GM19467 (cell line): ENCODE measurements at regions not wholly inside any gene's neighbourhood (a gene's known extent, or its start where the extent isn't known, plus 50 kb on each side); places are given as distances from the start of the nearest gene placed in this dataset.

Experiments used
- ATAC-seq: cut with Tn5 transposase; IDR thresholded peaks from one replicate; pipeline ENCODE4 v1.9.1; 2021; ENCODE audit warnings: mild to moderate bottlenecking, moderate library complexity; ENCODE audit not compliant: unreplicated experiment

- no peak for ATAC-seq
These were observed 597.1 kb upstream of the PRMT6 start for GRCh38 chr1:106459418-106459817.

- no peak for ATAC-seq
These were observed 590.8 kb upstream of the PRMT6 start for GRCh38 chr1:106465666-106466065.

- no peak for ATAC-seq
These were observed 575.8 kb upstream of the PRMT6 start for GRCh38 chr1:106480629-106481028.

GRCh38 chr1:106492880-106493279, 563.6 kb upstream of the PRMT6 start:
- no peak for ATAC-seq

- ATAC-seq = no peak
These were observed 561.8 kb upstream of the PRMT6 start for GRCh38 chr1:106494646-106495045.

GRCh38 chr1:106498238-106498637, 558.2 kb upstream of the PRMT6 start:
- ATAC-seq = no peak

GRCh38 chr1:106502659-106503058, 553.8 kb upstream of the PRMT6 start:
- no peak for ATAC-seq

- ATAC-seq = no peak
These were observed 541.1 kb upstream of the PRMT6 start for GRCh38 chr1:106515375-106515774.

- no peak for ATAC-seq
These were observed 539.2 kb upstream of the PRMT6 start for GRCh38 chr1:106517224-106517623.

- no peak for ATAC-seq
These were observed 533.0 kb upstream of the PRMT6 start for GRCh38 chr1:106523497-106523896.

- no peak for ATAC-seq
These were observed 531.8 kb upstream of the PRMT6 start for GRCh38 chr1:106524631-106525030.

- no peak for ATAC-seq
These were observed 529.8 kb upstream of the PRMT6 start for GRCh38 chr1:106526650-106527049.

GRCh38 chr1:106534612-106535011, 521.9 kb upstream of the PRMT6 start:
- ATAC-seq = no peak

GRCh38 chr1:106536741-106537140, 519.7 kb upstream of the PRMT6 start:
- no peak for ATAC-seq

- no peak for ATAC-seq
These were observed 507.7 kb upstream of the PRMT6 start for GRCh38 chr1:106548726-106549125.

- ATAC-seq = no peak
These were observed 502.2 kb upstream of the PRMT6 start for GRCh38 chr1:106554294-106554693.

GRCh38 chr1:106555571-106555970, 500.9 kb upstream of the PRMT6 start:
- no peak for ATAC-seq

- no peak for ATAC-seq
These were observed 492.3 kb upstream of the PRMT6 start for GRCh38 chr1:106564192-106564591.

GRCh38 chr1:106568201-106568974, 488.1 kb upstream of the PRMT6 start:
- no peak for ATAC-seq

GRCh38 chr1:106571109-106571508, 485.4 kb upstream of the PRMT6 start:
- ATAC-seq = no peak

- no peak for ATAC-seq
These were observed 472.4 kb upstream of the PRMT6 start for GRCh38 chr1:106584107-106584506.

- ATAC-seq = no peak
These were observed 471.8 kb upstream of the PRMT6 start for GRCh38 chr1:106584676-106585075.

- ATAC-seq = no peak
These were observed 455.8 kb upstream of the PRMT6 start for GRCh38 chr1:106600626-106601025.
